HTR-8/SVneo (cell line): ENCODE measurements at regions not wholly inside any gene's neighbourhood (a gene's known extent, or its start where the extent isn't known, plus 50 kb on each side); places are given as distances from the start of the nearest gene placed in this dataset.

Experiments
- DNase-seq: peaks from one replicate; pipeline ENCODE4 v3.0.0; 2011; ENCODE audit warnings: low spot score, mixed read lengths; ENCODE audit not compliant: insufficient read length
- FAIRE-seq: peaks from 2 replicates; lab custom pipeline; 2011; peaks lifted over from hg19 to GRCh38; lab: Jason Lieb, UNC

- DNase-seq = peak; percentile 6
- no peak for FAIRE-seq
Measured at GRCh38 chr16:59210955-59211541, 476.9 kb upstream of the GOT2 start.

- DNase-seq (no peak), FAIRE-seq (no peak)
Measured at GRCh38 chr16:59205403-59205802, 471.3 kb upstream of the GOT2 start.

- DNase-seq (no peak), FAIRE-seq (no peak)
Measured at GRCh38 chr16:59204589-59204988, 470.5 kb upstream of the GOT2 start.

- FAIRE-seq (no peak), DNase-seq (no peak)
Measured at GRCh38 chr16:59202233-59202862, 468.2 kb upstream of the GOT2 start.

- FAIRE-seq (no peak), DNase-seq (no peak)
Measured at GRCh38 chr16:59201821-59202220, 467.7 kb upstream of the GOT2 start.

- FAIRE-seq (no peak), DNase-seq (no peak)
Measured at GRCh38 chr16:59201160-59201559, 467.0 kb upstream of the GOT2 start.

GRCh38 chr16:59198487-59198886 is 464.4 kb upstream of the GOT2 start:
- no peak for DNase-seq
- FAIRE-seq = no peak

- FAIRE-seq (no peak), DNase-seq (no peak)
Measured at GRCh38 chr16:59195242-59195641, 461.1 kb upstream of the GOT2 start.

GRCh38 chr16:59193637-59194036 is 459.5 kb upstream of the GOT2 start:
- FAIRE-seq (no peak), DNase-seq (no peak)

- no peak for DNase-seq
- FAIRE-seq = no peak
Measured at GRCh38 chr16:59192551-59193199, 458.6 kb upstream of the GOT2 start.

GRCh38 chr16:59190731-59191130 is 456.6 kb upstream of the GOT2 start:
- no peak for DNase-seq
- FAIRE-seq = no peak

GRCh38 chr16:59188029-59188428 is 453.9 kb upstream of the GOT2 start:
- DNase-seq = no peak
- FAIRE-seq = no peak

- FAIRE-seq (no peak), DNase-seq (no peak)
Measured at GRCh38 chr16:59181821-59182420, 447.8 kb upstream of the GOT2 start.

- FAIRE-seq (no peak), DNase-seq (no peak)
Measured at GRCh38 chr16:59180083-59180476, 446.0 kb upstream of the GOT2 start.

- DNase-seq (no peak), FAIRE-seq (no peak)
Measured at GRCh38 chr16:59179446-59180082, 445.4 kb upstream of the GOT2 start.

- FAIRE-seq = no peak
- DNase-seq = no peak
Measured at GRCh38 chr16:59173408-59173831, 439.3 kb upstream of the GOT2 start.

GRCh38 chr16:59170099-59170712 is 436.1 kb upstream of the GOT2 start:
- DNase-seq = no peak
- no peak for FAIRE-seq

- DNase-seq (no peak), FAIRE-seq (no peak)
Measured at GRCh38 chr16:59169168-59169567, 435.1 kb upstream of the GOT2 start.

GRCh38 chr16:59168461-59169114 is 434.5 kb upstream of the GOT2 start:
- no peak for FAIRE-seq
- DNase-seq = no peak

- DNase-seq (no peak), FAIRE-seq (no peak)
Measured at GRCh38 chr16:59164461-59164860, 430.3 kb upstream of the GOT2 start.
